CD14-positive monocyte (primary cell): ENCODE measurements at regions not wholly inside any gene's neighbourhood (a gene's known extent, or its start where the extent isn't known, plus 50 kb on each side); places are given as distances from the start of the nearest gene placed in this dataset.

Experiments
- DNase-seq, 3 donors: peaks; one replicate each; pipeline ENCODE4 v3.0.0-alpha.2; 2011 to 2022
- H2AFZ ChIP-seq: 2 replicates; pipeline ENCODE4 v1.6.0; 2012; ENCODE audit warnings: mild to moderate bottlenecking, low read depth, low read length, inconsistent platforms; ENCODE audit not compliant: insufficient read depth, poor library complexity, severe bottlenecking
- H3K27ac ChIP-seq, 2 donors: 1 replicate in 1 of 2; 2 replicates in 1 of 2; pipeline ENCODE4 v1.5.1; 2012 to 2013; ENCODE audit warnings: low read length in 2 of 2, control low read depth in 1 of 2, inconsistent platforms in 1 of 2, low read depth in 1 of 2, mild to moderate bottlenecking in 1 of 2
- H3K27me3 ChIP-seq, 2 donors: one replicate each; pipeline versions ENCODE4 v1.6.0 to v1.6.1; 2011 to 2013; ENCODE audit warnings: low read length in 2 of 2; ENCODE audit not compliant: control insufficient read depth in 2 of 2, insufficient read depth in 2 of 2
- H3K36me3 ChIP-seq, 2 donors: replicated peaks in 1 of 2; 1 replicate in 1 of 2; 2 replicates in 1 of 2; pipeline versions ENCODE4 v1.5.1 to v1.6.1; 2012 to 2013; ENCODE audit warnings: low read length in 2 of 2, control low read depth in 1 of 2, inconsistent platforms in 1 of 2, mild to moderate bottlenecking in 1 of 2; ENCODE audit not compliant: insufficient read depth in 2 of 2, control insufficient read depth in 1 of 2
- H3K4me1 ChIP-seq, 2 donors: 1 replicate in 1 of 2; 2 replicates in 1 of 2; pipeline versions ENCODE4 v1.5.1 to v1.6.1; 2012 to 2013; ENCODE audit warnings: low read length in 2 of 2, control low read depth in 1 of 2, inconsistent platforms in 1 of 2, mild to moderate bottlenecking in 1 of 2, moderate library complexity in 1 of 2; ENCODE audit not compliant: insufficient read depth in 2 of 2, control insufficient read depth in 1 of 2
- H3K4me2 ChIP-seq: replicated peaks from 2 replicates; pipeline ENCODE3; 2012; ENCODE audit warnings: low read length, moderate library complexity, mild to moderate bottlenecking; ENCODE audit not compliant: poor library complexity, severe bottlenecking; ENCODE audit errors: extremely low read depth
- H3K4me3 ChIP-seq, 3 experiments: fragments of 200-600 bp in 1 of 3; sonication (generic) in 1 of 3; replicated peaks in 1 of 3; 1 replicate in 2 of 3; 2 replicates in 1 of 3; pipeline ENCODE4 v1.5.1; 2011 to 2013; ENCODE audit warnings: low read length in 3 of 3, mild to moderate bottlenecking in 3 of 3, control low read depth in 2 of 3, low read depth in 2 of 3, inconsistent platforms in 1 of 3, moderate library complexity in 1 of 3
- H3K79me2 ChIP-seq: 2 replicates; pipeline ENCODE4 v1.6.0; 2012; ENCODE audit warnings: mild to moderate bottlenecking, control low read depth, inconsistent platforms, low read length, moderate library complexity; ENCODE audit not compliant: insufficient read depth
- H3K9ac ChIP-seq: 2 replicates; pipeline ENCODE4 v1.6.0; 2017; ENCODE audit warnings: low read length, mild to moderate bottlenecking; ENCODE audit not compliant: insufficient read depth, poor library complexity, severe bottlenecking
- H3K9me3 ChIP-seq, 2 donors: replicated peaks in 1 of 2; 1 replicate in 1 of 2; 2 replicates in 1 of 2; pipeline versions ENCODE4 v1.5.1 to v1.6.1; 2012 to 2013; ENCODE audit warnings: low read length in 2 of 2, control low read depth in 1 of 2; ENCODE audit not compliant: control insufficient read depth in 1 of 2, insufficient read depth in 1 of 2
- H4K20me1 ChIP-seq: 2 replicates; pipeline ENCODE4 v1.6.0; 2012; ENCODE audit warnings: mild to moderate bottlenecking, low read length, control low read depth, moderate library complexity; ENCODE audit not compliant: insufficient read depth
- H3K27ac Mint-ChIP-seq, 7 donors: one replicate each; pipeline ENCODE4 v1.8.0; 2020; ENCODE audit warnings: mild to moderate bottlenecking in 7 of 7, mixed read lengths in 7 of 7, moderate library complexity in 6 of 7, inconsistent platforms in 2 of 7
- H3K27me3 Mint-ChIP-seq, 3 donors: one replicate each; pipeline ENCODE4 v1.8.0; 2021 to 2022; ENCODE audit warnings: low read depth in 3 of 3, mild to moderate bottlenecking in 3 of 3, mixed read lengths in 3 of 3, moderate library complexity in 3 of 3, inconsistent platforms in 1 of 3
- H3K36me3 Mint-ChIP-seq, 2 donors: one replicate each; pipeline ENCODE4 v1.8.0; 2020; ENCODE audit warnings: mixed read lengths in 2 of 2, inconsistent platforms in 1 of 2, mild to moderate bottlenecking in 1 of 2
- H3K4me1 Mint-ChIP-seq: one replicate; pipeline ENCODE4 v1.8.0; 2020; ENCODE audit warnings: mild to moderate bottlenecking, mixed read lengths
- H3K4me3 Mint-ChIP-seq, 2 donors: one replicate each; pipeline ENCODE4 v1.8.0; 2020; ENCODE audit warnings: mild to moderate bottlenecking in 2 of 2, mixed read lengths in 2 of 2, moderate library complexity in 1 of 2
- H3K9me3 Mint-ChIP-seq, 7 donors: one replicate each; pipeline ENCODE4 v1.8.0; 2020 to 2022; ENCODE audit warnings: mixed read lengths in 7 of 7, mild to moderate bottlenecking in 6 of 7, moderate library complexity in 6 of 7, inconsistent platforms in 2 of 7
- WGBS: methylation state at CpG from one replicate; pipeline ENCODE4 v1.1.5; 2013; ENCODE audit warnings: missing lambda C conversion rate; ENCODE audit not compliant: insufficient coverage; 5-methylcytosine and 5-hydroxymethylcytosine counted together
- intact Hi-C, 2 donors: fragments of 100-400 bp; cut with micrococcal nuclease; formaldehyde crosslinking; loops; one replicate each; pipeline versions ENCODE4 v1.15.0 to v1.15.1; 2023
- TF ChIP-seq, protein P1 (sequence below): fragments of 200-600 bp; IDR thresholded peaks from one replicate; pipeline ENCODE4 v1.8.0; 2022; ENCODE audit warnings: antibody characterized with exemption, mild to moderate bottlenecking

GRCh38 chr1:177744906-177745305, 225.0 kb downstream of the SEC16B start:
- H3K4me1 Mint-ChIP-seq, result no peaks in the 10 kb centered on the region
- 88% methylated on average over 1 of the region's 1 CpG for WGBS

DNA sequence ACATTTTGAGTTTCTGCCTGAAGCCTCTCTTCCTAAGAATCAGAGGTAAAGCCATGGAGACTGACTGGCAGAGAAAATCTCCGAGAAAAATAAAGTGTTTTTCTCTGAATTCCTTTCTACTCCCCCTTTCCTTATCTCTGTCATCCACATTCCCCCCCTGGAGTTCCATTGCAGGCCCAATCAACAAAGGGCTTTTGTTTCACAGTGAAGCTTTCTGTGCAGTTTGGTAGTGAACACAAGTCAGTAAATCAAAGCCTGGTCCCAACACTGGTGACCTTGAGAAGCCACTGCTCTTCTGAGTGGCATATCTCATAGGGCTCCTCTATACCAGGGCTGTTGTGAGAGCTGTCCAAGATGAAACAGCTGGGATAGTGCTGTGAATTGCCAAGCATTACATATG, 228.4 kb downstream of the SEC16B start:
- Histone ChIP-seq H3K27me3 (no peaks in the 10 kb centered on the region), H2AFZ (no peak overlapping the region), H3K4me1 (no peaks in the 10 kb centered on the region), H4K20me1 (no peaks in the 10 kb centered on the region), H3K4me2 (no peak overlapping the region), H3K9me3 (no peaks in the 10 kb centered on the region), H3K79me2 (no peaks in the 10 kb centered on the region), H3K4me3 (no peak overlapping the region), H3K27ac (no peak overlapping the region), H3K9ac (no peak overlapping the region), H3K36me3 (no peaks in the 10 kb centered on the region)
- Mint-ChIP-seq H3K4me1 (no peaks in the 10 kb centered on the region), H3K9me3 (no peaks in the 10 kb centered on the region), H3K27ac (peak overlapping the region in 1 of 7 donors; percentile 46), H3K4me3 (no peak overlapping the region), H3K27me3 (no peaks in the 10 kb centered on the region), H3K36me3 (no peaks in the 10 kb centered on the region)
- TF ChIP-seq, protein P1, sequence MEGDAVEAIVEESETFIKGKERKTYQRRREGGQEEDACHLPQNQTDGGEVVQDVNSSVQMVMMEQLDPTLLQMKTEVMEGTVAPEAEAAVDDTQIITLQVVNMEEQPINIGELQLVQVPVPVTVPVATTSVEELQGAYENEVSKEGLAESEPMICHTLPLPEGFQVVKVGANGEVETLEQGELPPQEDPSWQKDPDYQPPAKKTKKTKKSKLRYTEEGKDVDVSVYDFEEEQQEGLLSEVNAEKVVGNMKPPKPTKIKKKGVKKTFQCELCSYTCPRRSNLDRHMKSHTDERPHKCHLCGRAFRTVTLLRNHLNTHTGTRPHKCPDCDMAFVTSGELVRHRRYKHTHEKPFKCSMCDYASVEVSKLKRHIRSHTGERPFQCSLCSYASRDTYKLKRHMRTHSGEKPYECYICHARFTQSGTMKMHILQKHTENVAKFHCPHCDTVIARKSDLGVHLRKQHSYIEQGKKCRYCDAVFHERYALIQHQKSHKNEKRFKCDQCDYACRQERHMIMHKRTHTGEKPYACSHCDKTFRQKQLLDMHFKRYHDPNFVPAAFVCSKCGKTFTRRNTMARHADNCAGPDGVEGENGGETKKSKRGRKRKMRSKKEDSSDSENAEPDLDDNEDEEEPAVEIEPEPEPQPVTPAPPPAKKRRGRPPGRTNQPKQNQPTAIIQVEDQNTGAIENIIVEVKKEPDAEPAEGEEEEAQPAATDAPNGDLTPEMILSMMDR, result no peak
- intact Hi-C loops, result no loop called here
- DNase-seq, result no peak
- WGBS, result no CpG with 5 or more reads among the region's 1 CpG

More at GRCh38 chr1:177744906-177745305, 225.0 kb downstream of the SEC16B start:
- Histone ChIP-seq H3K9ac (no peak overlapping the region), H3K79me2 (no peaks in the 10 kb centered on the region), H3K36me3 (no peaks in the 10 kb centered on the region), H3K4me3 (no peak overlapping the region), H3K4me2 (no peak overlapping the region), H3K27me3 (no peaks in the 10 kb centered on the region), H3K4me1 (no peaks in the 10 kb centered on the region), H2AFZ (no peak overlapping the region), H4K20me1 (no peaks in the 10 kb centered on the region), H3K27ac (no peak overlapping the region), H3K9me3 (no peaks in the 10 kb centered on the region)
- DNase-seq, result no peak
- Mint-ChIP-seq H3K27ac (no peak overlapping the region), H3K27me3 (no peaks in the 10 kb centered on the region), H3K4me3 (no peak overlapping the region), H3K36me3 (no peaks in the 10 kb centered on the region), H3K9me3 (peaks cover 0 to 2% (median 0%) of the 10 kb centered on the region in 7 donors)
- intact Hi-C loops, result no loop called here
- TF ChIP-seq, protein P1, result no peak
